Mesothelial cell of epicardium (in vitro differentiated cells): ENCODE measurements at regions not wholly inside any gene's neighbourhood (a gene's known extent, or its start where the extent isn't known, plus 50 kb on each side); places are given as distances from the start of the nearest gene placed in this dataset.
"Not testable (repeated sequence)": the region's sequence is repeated elsewhere in the genome, so short reads cannot be mapped to it uniquely, and the experiment has no call there.

Experiments used
- DNase-seq, 2 experiments: peaks; one replicate each; pipeline ENCODE4 v3.0.0; 2021; ENCODE audit warnings: low spot score in 2 of 2; ENCODE audit not compliant: unreplicated experiment in 2 of 2
- H3K27ac Mint-ChIP-seq: 2 replicates; pipeline ENCODE4 v1.8.0; 2021; ENCODE audit warnings: mixed read lengths
- H3K27me3 Mint-ChIP-seq: 2 replicates; pipeline ENCODE4 v1.8.0; 2021; ENCODE audit warnings: low read depth, mixed read lengths
- H3K36me3 Mint-ChIP-seq: 2 replicates; pipeline ENCODE4 v1.8.0; 2021; ENCODE audit warnings: mixed read lengths
- H3K4me1 Mint-ChIP-seq: 2 replicates; pipeline ENCODE4 v1.8.0; 2021; ENCODE audit warnings: mixed read lengths
- H3K4me3 Mint-ChIP-seq: 2 replicates; pipeline ENCODE4 v1.8.0; 2021; ENCODE audit warnings: mild to moderate bottlenecking, moderate library complexity, mixed read lengths
- H3K9me3 Mint-ChIP-seq: 2 replicates; pipeline ENCODE4 v1.8.0; 2021; ENCODE audit warnings: mixed read lengths
- TF ChIP-seq, protein P1 (sequence below): fragments of 200-600 bp; sonication (generic); IDR thresholded peaks from one replicate; pipeline ENCODE4 v1.5.0; 2021; ENCODE audit warnings: antibody characterized with exemption; ENCODE audit not compliant: unreplicated experiment

DNA sequence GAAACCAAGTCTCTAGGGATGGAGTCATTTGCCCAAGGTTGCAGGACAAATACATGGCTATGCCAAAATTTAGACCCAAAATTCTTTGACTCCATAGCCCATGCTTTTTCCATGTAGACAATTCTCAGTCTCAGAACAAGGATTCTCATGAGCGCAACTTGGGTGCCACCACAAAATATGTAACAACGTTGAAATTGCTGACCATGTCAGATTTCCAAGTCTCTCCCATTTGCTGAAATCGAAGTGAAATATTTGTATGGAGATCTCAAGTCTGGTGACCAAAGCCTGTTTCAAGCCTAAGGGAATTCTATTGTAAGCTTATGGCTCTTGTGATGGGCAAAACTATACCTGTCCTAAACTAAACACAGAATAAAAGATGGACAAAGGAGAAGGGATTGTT, 333.5 kb downstream of the AEBP2 start:
- H3K36me3 Mint-ChIP-seq, result peaks cover 6% of the 10 kb centered on the region
- no peak overlapping the region for H3K27ac Mint-ChIP-seq
- H3K4me1 Mint-ChIP-seq, result peaks cover 10% of the 10 kb centered on the region
- no peak for DNase-seq
- H3K4me3 Mint-ChIP-seq, result no peak overlapping the region
- TF ChIP-seq, protein P1, sequence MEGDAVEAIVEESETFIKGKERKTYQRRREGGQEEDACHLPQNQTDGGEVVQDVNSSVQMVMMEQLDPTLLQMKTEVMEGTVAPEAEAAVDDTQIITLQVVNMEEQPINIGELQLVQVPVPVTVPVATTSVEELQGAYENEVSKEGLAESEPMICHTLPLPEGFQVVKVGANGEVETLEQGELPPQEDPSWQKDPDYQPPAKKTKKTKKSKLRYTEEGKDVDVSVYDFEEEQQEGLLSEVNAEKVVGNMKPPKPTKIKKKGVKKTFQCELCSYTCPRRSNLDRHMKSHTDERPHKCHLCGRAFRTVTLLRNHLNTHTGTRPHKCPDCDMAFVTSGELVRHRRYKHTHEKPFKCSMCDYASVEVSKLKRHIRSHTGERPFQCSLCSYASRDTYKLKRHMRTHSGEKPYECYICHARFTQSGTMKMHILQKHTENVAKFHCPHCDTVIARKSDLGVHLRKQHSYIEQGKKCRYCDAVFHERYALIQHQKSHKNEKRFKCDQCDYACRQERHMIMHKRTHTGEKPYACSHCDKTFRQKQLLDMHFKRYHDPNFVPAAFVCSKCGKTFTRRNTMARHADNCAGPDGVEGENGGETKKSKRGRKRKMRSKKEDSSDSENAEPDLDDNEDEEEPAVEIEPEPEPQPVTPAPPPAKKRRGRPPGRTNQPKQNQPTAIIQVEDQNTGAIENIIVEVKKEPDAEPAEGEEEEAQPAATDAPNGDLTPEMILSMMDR, result no peak
- H3K9me3 Mint-ChIP-seq, result peaks cover 19% of the 10 kb centered on the region
- no peaks in the 10 kb centered on the region for H3K27me3 Mint-ChIP-seq

DNA sequence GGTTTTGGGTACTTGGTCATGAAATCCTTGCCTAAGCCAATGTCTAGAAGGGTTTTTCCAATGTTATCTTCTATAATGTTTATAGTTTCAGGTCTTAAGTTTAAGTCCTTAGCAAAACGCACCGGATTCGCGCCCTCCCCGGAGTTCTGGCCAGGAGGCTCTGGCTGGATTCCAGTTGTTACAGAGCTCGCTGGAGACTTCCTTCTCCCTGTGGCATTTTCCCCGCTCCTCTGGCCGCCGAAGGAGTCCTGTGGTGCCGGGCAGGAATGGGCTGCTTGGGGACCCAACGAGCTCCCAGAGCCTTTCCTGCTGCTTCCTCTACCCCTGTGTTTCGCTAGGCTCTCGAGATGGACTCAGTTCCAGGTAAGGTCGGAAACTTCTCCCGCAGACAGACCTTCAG, 335.9 kb downstream of the AEBP2 start:
- Mint-ChIP-seq H3K9me3 (peaks cover 15% of the 10 kb centered on the region), H3K27me3 (no peaks in the 10 kb centered on the region), H3K4me1 (peaks cover 29% of the 10 kb centered on the region), H3K27ac (no peak overlapping the region), H3K4me3 (no peak overlapping the region), H3K36me3 (peaks cover 6% of the 10 kb centered on the region)
- DNase-seq, result no peak
- TF ChIP-seq, protein P1, result no peak

DNA sequence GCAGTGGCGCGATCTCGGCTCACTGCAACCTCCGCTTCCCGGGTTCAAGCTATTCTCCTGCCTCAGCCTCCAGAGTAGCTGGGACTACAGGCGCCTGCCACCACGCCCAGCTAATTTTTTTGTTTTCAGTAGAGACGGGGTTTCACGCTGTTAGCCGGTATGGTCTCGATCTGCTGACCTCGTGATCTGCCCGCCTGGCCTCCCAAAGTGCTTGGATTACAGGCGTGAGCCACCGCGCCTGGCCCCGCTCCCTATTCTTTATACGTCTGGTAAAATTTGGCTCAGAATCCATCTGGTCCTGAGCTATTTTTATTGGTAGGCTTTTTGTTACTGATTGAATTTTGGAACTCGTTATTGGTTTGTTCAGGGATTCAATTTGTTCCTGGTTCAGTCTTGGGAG, 336.7 kb downstream of the AEBP2 start:
- H3K36me3 Mint-ChIP-seq, DNase-seq, H3K27ac Mint-ChIP-seq, H3K4me3 Mint-ChIP-seq, H3K27me3 Mint-ChIP-seq: not testable (repeated sequence)
- H3K9me3 Mint-ChIP-seq, result peaks cover 15% of the 10 kb centered on the region
- peaks cover 36% of the 10 kb centered on the region for H3K4me1 Mint-ChIP-seq

DNA sequence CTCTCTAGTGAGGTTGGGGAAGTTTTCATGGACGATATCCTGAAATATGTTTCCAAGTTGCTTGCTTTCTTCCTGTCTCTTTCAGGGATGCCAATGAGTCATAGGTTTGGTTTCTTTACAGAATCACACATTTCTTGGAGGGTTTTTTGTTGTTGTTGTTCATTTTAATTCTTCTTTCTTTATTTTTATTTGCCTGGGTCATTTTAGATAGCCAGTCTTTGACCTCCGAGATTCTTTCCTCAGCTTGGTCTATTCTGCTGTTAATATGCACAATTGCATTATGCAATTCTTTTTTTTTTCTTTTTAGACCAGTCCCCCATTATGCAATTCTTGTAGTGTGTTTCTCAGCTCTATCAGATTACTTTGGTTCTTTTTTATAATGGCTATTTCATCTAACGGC, 338.9 kb downstream of the AEBP2 start:
- H3K4me3 Mint-ChIP-seq, result no peak overlapping the region
- peaks cover 26% of the 10 kb centered on the region for H3K4me1 Mint-ChIP-seq
- DNase-seq, result no peak
- H3K27ac Mint-ChIP-seq, result no peak overlapping the region
- peaks cover 19% of the 10 kb centered on the region for H3K9me3 Mint-ChIP-seq
- H3K27me3 Mint-ChIP-seq, result no peaks in the 10 kb centered on the region
- peaks cover 6% of the 10 kb centered on the region for H3K36me3 Mint-ChIP-seq
- TF ChIP-seq, protein P1, result no peak

DNA sequence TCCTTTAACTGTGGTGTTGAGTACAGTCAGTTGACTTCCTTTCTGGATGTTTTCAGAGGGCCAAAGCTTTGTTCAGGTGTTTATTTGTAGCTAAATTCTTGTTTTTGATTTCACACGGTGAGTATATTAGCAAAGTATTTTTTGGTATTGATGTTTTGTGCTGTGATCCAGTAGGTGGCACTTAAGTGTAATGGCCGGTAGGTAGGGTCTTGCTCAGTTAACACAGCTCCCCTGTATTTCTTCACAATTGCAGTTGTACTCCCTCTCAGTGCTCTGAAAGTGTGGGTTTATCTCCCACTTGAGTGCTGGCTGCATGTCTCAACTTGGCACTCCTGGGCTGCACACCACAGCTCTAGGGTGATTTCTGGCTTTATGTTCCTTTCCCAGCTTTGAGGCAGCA, 339.5 kb downstream of the AEBP2 start:
- H3K36me3 Mint-ChIP-seq, result peaks cover 6% of the 10 kb centered on the region
- no peak for DNase-seq
- peak overlapping the region; percentile 77 for H3K27ac Mint-ChIP-seq
- H3K27me3 Mint-ChIP-seq, result no peaks in the 10 kb centered on the region
- H3K4me1 Mint-ChIP-seq, result peaks cover 30% of the 10 kb centered on the region
- TF ChIP-seq, protein P1, result no peak
- peaks cover 19% of the 10 kb centered on the region for H3K9me3 Mint-ChIP-seq
- H3K4me3 Mint-ChIP-seq, result no peak overlapping the region

DNA sequence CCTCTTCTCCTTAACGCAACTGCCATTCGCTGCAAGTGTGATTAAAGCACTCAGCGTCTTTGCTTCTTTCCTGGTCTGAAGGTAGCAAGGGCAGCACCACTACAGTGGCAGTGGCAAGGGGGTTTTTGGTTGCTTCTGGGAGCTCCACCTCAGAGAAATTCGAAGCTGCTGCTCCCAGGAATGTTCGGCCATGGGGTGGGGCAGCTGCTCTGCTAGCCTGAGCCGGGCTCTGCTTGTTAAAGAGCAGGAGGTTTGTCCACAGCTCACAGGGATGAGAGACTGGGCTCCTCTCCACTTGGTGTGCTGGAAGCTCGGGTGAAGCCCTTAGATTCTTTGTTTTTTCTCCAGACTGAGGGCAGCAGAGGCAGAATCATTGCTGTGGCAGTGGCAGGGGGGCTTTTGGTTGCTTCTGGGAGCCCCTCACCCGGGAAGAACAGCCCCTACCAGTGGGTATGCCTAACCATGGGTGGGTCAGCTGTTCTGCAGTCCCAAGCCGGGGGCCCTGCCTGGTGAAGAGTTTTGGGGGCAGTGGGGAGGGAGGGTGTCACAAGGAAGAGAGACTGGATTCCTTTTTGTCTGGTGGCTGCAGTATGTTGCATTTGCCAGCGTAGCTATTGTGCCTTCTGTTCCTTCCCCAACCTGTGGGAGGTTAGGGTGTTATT, 340.2 kb downstream of the AEBP2 start:
- Mint-ChIP-seq H3K9me3 (peaks cover 17% of the 10 kb centered on the region), H3K36me3 (peaks cover 6% of the 10 kb centered on the region), H3K27ac (peak overlapping the region; percentile 77), H3K27me3 (no peaks in the 10 kb centered on the region), H3K4me1 (peaks cover 31% of the 10 kb centered on the region), H3K4me3 (peak overlapping the region; percentile 20)
- DNase-seq, result no peak
- TF ChIP-seq, protein P1, result no peak
